WI38 (cell line): ENCODE measurements at regions not wholly inside any gene's neighbourhood (a gene's known extent, or its start where the extent isn't known, plus 50 kb on each side); places are given as distances from the start of the nearest gene placed in this dataset.

Experiments used
- H3K4me3 ChIP-seq: 2 replicates; pipeline ENCODE4 v1.5.1; 2011; ENCODE audit warnings: low read depth, mild to moderate bottlenecking, control low read depth, low read length
- TF ChIP-seq, protein P1 (sequence below): IDR thresholded peaks from 2 replicates; pipeline ENCODE4 v1.5.1; 2012; ENCODE audit warnings: low read depth, mild to moderate bottlenecking, control low read depth, low read length

DNA sequence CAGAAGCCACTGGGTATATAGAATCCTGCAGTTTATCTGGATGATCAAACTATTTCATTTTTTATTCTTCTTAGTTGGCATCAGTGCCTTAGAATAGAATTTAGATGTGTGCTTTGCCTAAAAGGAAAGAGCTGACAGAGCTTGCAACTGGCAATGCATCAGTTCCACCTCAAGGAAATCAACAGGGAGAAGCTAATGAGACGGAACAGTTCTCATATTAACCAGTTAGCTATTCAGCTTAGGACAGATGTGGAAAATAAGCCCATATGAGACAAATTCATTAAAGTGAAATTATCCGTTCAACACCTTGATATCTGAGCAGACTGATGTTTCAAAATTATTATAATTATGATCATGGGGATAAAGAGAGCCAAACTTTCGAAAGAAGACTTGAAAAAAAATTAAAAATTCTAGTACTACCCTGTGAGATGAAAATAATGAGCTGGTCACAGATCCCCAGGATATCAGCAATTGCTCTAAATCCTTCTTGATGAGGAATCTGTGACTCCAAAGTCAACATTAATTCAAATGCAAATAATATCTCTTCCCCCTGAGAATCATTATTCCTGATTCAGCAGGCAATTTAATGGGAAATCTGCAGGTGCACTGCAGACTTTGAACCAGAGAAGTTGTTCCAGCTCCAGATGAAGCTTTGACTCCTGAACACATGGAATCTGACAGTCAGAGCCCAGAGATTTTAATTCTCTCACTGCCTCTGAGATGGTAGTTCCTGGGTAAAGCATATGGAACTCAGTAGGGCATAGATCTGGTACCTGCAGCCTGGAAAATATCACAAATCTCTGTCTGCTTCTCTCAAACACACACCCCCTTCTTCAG, 486.8 kb downstream of the FOXO1 start:
- H3K4me3 ChIP-seq: no peak overlapping the region
- TF ChIP-seq, protein P1, sequence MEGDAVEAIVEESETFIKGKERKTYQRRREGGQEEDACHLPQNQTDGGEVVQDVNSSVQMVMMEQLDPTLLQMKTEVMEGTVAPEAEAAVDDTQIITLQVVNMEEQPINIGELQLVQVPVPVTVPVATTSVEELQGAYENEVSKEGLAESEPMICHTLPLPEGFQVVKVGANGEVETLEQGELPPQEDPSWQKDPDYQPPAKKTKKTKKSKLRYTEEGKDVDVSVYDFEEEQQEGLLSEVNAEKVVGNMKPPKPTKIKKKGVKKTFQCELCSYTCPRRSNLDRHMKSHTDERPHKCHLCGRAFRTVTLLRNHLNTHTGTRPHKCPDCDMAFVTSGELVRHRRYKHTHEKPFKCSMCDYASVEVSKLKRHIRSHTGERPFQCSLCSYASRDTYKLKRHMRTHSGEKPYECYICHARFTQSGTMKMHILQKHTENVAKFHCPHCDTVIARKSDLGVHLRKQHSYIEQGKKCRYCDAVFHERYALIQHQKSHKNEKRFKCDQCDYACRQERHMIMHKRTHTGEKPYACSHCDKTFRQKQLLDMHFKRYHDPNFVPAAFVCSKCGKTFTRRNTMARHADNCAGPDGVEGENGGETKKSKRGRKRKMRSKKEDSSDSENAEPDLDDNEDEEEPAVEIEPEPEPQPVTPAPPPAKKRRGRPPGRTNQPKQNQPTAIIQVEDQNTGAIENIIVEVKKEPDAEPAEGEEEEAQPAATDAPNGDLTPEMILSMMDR: no peak

DNA sequence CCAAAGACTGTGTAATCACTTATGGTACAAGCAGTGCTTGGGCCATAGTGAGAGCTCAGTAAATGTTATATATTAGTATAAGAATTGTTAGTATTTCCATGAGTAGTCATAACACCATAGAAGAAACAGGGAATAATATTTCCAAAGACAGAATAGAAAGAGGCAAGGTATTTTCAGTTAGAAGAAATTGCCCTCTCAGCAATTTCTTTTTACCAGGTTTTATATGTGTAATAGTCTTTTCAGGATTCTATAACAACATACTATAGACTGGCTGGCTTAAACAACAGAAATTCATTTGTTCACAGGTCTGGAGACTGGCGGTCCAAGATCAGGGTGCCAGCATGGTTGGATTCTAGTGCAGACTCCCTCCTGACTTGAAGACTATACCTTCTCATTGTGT, 485.7 kb downstream of the FOXO1 start:
- TF ChIP-seq, protein P1: no peak
- no peak overlapping the region for H3K4me3 ChIP-seq

DNA sequence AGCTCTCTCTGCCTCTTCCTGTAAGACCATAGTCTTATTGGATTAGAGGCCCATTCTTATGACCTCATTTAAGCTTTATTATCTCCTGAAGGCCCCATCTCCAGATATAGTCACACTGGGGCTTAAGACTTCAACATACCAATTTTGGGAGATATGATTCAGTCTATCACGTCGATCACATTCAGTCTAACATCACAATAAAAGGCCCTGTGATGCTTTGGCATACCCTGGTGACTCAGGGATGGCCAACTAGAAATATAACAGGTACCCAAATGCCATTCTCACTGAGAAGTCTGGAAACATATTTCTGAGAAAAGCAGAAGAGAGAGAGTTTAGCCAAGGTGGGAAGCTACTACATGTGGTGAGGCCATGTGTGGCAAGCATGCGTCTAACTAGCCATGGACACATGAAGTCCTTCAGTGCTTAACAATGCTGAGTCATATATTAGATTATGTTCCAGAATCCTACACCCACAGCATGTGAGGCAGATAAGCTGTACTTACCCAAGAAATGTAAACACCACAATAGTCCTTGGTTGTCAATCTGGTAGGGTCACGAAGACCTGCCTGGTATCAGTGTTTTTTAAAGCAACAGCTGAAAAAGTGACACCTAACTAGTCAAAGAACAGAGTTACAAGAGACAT, 485.1 kb downstream of the FOXO1 start:
- no peak overlapping the region for H3K4me3 ChIP-seq
- TF ChIP-seq, protein P1: no peak

DNA sequence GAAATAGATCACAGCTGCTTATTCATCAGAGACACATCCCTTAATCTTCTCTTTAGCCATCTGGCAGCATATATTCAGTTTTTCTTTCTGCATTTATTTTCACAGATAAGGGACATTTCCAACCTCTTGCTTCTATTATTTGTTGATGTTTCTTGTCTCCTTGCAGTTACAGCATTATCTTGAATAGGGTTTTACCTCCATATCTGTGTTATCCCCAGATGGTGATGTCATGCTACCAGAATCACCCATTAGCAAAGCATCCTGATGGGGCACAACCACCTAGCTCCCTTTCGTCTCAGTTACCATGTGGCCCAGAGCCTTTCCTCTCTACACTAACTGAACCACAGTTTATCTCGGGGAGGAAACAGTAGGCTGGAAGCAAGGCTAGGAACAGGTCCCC, 483.9 kb downstream of the FOXO1 start:
- TF ChIP-seq, protein P1: no peak
- no peak overlapping the region for H3K4me3 ChIP-seq

DNA sequence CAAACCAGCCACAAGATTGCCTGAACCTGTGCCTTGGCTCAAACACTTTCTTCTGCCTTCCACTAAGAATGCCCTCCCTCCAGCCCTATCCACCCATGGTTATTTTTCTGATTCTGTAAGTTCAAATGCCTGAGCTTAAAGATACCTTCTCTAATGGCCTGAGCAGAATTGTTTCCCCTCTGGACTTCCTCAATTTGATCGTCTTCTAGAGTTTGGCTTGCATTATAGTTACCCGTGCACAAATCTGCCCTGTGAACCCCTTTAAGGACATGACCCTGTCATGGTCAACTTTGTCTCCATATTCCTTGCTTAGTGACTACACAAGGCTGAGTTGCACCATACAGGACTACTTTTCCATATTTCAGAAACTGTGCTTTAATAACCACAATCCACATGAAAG, 481.0 kb downstream of the FOXO1 start:
- H3K4me3 ChIP-seq: no peak overlapping the region
- TF ChIP-seq, protein P1: no peak

DNA sequence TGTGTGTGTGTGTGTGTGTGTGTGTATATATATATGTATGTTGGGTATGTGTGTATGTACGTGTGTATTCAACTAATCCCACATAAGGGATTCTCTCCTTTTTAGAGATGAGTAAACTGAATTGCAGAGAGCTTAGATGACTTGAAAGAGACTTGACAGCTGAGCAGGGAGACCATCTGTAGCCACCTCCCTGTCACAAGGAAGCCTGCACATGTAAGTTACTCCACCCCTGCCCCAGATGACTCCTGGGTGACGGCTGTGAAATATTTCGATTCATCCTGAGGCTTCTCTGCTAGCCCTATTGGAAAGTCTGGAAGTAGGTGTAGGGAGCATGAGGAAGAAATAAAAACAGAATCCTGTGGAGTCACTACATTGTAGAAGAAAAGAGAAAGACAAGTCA, 480.4 kb downstream of the FOXO1 start:
- TF ChIP-seq, protein P1: no peak
- no peak overlapping the region for H3K4me3 ChIP-seq
